ENCODE measurements at regions not wholly inside any gene's neighbourhood (a gene's known extent, or its start where the extent isn't known, plus 50 kb on each side); places are given as distances from the start of the nearest gene placed in this dataset.
"Not testable (repeated sequence)": the region's sequence is repeated elsewhere in the genome, so short reads cannot be mapped to it uniquely, and the experiment has no call there.

DNA sequence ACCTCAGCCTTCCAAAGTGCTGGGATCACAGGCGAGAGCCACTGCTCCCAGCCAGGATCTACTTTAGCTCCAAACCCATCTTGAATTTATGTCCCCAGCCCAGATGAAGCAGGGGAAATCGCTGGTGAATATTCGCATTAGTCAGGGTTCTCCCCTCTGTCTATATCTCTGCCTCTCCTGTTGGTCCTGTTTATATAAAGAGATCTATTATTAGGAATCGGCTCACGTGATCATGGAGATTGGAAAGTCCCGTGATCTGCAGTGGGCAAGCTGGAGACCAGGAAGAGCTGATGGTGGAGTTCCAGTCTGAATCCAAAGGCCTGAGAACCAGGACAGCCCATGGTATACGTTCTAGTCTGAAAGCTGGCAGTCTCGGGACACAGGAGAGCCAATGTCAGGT, 382.8 kb downstream of the SEC14L1 start:
- no peak for DNase-seq (ENCODE audit: low read depth in 2 of 2)

DNA sequence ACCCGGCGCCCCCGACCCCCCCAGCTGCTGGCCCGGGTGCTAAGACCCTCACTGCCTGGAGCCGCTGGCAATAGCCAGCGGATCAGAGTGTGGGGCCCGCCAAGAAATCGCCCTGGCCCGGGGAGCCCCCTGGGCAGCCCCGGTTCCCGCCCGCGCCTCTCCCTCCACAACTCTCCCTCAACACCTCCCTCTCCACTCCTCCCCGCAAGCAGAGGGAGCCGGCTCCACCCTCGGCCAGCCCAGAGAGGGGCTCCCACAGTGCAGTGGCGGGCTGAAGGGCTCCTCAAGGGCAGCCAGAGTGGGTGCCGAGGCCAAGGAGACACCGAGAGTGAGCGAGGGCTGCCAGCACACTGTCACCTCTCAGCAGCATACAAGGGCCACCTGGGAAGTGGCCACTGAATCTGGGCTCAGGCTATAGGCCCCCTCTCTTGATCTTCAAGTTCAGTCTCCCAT, 385.5 kb downstream of the SEC14L1 start:
- DNase-seq (ENCODE audit: low read depth in 2 of 2): no peak

DNA sequence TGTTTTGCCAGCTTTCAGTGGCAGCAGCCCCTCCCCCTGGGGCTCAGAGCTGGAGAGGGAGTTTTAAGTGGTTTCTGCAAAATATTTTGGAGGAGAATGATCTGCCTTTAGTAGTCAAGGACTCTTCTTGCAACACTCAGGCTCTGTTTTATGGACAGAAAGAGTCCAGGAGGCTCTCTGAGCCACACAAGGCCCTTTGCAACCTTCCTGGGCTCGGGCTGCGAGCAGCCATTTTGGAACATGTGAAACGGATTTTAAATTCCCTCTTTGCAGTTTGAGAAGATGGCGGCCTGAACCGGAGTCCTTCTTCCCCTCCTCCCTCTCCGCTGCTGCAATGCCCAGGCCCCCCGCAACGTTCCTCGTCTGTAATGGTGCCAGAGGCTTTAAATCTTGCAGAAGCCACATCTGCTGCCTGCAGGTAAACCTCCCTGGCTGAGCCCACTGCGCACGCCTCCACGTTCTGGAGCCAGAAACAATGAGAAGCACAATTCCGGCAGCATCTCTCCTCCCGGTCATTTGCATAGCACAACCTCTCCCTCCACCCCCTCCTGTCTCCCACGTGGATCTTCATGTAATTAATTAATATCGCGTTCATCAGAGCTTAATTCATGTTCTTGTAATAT, 386.1 kb downstream of the SEC14L1 start:
- no peak for DNase-seq (ENCODE audit: low read depth in 2 of 2)

DNA sequence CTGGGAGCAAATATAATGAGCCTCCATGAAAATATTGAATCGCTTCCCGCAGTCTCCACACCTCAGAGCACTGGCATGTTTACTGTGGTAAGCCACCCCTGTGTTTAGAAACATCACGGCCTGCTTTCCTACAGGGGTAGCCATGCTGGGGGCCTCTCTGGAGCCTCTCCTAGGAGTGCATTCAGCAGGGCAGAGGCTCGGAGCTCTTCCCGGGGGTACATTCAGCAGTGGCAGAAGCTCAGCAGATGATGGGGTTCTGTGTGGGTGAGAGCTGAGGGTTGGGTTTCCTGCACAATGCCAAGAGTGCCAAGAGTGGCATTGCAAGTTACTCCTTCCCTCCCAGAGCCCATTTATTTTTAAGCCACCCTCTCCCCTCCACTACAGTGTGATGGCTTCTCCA, 386.6 kb downstream of the SEC14L1 start:
- DNase-seq (ENCODE audit: low read depth in 2 of 2): no peak

DNA sequence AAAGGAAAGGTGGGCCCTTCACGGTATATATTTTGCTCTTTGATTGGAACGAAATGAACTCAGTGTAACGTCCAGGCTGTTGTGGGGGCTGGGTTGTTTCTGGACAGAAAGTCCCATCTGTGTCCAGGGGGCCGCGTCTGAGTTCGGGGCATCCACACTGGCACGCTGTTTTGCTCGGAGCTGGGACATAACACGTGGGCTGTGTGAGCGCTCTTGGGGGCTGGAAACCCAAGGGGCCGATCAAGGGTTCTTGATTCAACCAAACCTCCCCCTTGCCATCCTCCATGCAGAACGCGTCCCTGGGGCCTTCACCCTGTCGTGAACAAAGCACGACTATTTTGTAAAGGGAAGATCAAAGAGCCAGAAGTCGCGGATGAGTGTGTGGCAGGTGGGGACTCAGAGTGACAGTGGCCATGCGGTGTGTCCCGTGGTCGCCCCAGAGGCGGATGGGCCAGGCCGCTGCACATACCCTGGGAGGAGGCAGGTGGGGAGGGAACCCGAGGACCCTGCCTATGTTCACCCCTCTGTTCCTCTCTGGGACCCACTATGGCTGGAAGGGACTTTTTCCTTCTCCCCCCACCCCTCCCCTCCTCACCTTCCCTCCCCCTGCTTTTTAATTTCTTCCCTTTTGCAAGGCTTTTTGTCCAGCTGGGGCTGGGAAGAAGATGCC, 387.2 kb downstream of the SEC14L1 start:
- no peak for DNase-seq (ENCODE audit: low read depth in 2 of 2)

DNA sequence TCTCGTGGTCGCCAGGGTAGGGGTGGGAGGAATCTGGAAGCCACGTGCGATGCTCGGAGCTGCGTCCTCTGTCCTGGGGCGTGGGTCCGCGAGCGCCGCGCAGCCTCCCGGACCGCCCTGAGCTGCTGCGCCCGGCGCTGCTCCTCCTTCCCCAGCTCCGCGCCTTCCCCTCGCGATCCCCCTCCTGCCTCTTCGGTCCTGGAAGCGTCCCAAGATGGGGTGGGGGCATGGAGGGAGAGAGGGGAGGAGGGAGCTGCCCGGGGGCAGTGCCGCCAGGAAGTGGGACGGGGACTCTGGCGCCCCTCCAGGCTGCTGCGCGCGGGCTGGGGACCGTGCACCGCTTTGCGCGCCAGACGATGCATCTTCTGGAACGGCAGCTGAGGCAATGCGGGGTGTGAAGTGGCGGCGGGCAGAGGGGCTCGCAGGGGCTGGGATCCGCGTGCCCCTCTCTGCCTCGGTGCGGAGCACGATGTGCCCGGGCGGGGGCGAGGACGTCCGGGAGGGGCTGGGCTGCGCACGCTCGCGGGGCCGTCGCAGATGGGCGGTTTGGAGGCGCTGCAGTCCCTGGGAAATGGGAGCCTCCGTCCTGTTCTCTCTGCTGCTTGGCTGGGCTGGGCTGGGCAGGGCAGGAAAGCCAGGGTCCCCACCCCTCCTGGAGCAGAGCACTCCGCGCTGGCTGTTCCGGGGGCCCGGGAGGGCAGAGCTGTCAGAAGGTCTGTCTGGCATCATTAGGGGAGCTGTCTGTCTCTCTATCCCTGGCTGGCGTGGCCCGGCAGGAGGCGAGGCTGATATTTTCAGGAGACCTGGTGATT, 388.0 kb downstream of the SEC14L1 start:
- no peak for DNase-seq (ENCODE audit: low read depth in 2 of 2)

DNA sequence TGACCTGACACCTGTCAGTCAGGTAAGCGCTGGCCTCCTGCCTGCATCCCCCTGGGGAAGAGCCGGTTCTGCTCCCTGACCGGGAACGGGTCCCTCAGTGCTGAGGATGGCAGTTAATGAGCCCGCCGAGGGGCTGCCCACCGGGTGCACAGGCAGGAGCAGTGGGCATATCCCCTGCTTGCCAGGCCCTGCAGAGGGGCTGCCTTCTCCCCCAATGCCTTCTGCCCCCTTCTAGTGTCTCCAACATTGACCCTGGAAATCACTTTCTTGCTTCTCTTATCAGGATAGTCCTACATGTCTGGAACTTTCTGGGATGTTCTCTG, 388.5 kb downstream of the SEC14L1 start:
- no peak for DNase-seq (ENCODE audit: low read depth in 2 of 2)

DNA sequence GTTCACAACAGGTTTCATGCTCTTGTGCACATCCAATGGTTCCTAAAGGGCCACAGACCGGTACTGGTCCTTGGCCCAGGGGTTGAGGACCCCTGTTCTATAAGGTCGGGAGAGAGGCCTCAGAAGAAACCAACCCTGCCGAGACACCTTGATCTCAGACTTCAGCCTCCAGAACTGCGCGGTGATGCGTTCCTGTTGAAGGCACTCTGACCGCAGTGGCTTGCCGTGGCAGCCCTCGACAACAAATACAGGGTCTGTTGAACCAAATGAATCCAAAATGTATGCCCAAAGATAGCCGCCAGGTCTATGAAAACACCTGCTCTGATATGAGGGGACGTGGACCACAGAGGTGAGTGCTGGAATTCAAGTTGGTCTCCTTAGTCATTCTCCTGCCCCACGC, 389.8 kb downstream of the SEC14L1 start:
- no peak for DNase-seq (ENCODE audit: low read depth in 2 of 2)

DNA sequence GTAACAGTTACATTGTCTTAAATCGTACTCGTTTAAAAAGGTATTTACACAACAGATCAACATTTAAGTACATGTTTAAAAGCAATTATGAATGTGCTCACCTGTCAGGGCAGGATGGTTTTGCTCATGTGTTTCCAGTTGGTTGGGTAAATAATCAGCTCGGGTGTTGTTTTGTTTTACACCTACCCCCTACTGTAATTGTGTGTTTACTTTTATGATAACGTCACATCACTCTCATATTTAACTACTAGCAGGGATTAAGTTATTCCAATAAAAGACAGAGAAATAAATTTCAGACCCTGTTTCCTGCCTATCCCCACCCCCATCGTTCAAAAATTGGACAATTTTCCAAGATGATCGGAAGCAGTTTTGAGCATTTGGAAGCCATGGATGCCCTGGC, 390.2 kb downstream of the SEC14L1 start:
- DNase-seq (ENCODE audit: low read depth in 2 of 2): no peak

DNA sequence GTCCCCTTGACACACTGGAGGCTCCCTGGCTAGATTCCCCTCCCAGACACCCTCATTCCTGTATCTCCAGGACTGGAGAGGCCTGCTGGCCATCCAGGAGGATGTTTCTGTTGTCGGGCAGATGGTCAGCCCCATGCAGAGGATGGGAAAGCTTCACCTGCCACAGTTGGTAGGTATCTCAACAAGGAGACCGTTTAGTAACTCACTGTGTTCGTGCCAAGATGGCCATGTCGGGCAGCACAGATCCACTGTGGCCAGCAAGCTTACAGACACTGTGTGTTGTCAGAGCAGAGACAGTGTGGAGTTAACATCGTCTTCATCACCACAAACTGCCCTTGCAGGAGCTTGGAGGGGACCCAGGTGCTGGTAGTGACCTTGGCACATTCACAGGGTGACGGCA, 390.9 kb downstream of the SEC14L1 start:
- no peak for DNase-seq (ENCODE audit: low read depth in 2 of 2)

DNA sequence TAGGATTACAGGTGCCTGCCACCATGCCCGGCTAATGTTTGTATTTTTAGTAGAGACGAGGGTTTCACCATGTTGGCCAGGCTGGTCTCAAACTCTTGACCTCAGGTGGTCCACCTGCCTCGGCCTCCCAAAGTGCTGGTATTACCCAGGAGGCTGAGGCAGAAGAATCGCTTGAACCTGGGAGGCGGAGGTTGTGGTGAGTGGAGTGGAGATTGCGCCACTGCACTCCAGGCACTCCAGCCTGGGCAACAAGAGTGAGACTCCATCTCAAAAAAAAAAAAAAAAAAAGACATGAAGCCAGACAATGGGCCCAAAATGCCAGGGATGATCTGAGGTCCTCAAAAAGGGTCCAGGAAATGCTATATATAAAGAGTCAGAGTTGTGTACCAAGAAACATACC, 392.9 kb downstream of the SEC14L1 start:
- not testable (repeated sequence) for DNase-seq (ENCODE audit: low read depth in 2 of 2)

DNA sequence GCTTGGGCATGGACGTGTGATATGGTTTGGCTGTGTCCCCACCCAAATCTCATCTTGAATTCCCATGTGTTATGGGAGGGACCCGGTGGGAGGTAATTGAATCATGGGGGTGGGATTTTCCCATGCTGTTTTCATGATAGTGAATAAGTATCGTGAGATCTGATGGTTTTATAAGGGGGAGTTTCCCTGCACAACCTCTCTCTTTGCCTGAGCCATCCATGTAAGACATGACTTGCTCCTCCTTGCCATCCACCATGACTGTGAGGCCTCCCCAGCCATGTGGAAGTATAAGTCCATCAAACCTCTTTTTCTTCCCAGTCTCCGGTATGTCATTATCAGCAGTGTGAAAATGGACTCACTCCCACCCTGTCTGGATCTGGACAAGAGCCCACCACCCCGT, 393.4 kb downstream of the SEC14L1 start:
- no peak for DNase-seq (ENCODE audit: low read depth in 2 of 2)

DNA sequence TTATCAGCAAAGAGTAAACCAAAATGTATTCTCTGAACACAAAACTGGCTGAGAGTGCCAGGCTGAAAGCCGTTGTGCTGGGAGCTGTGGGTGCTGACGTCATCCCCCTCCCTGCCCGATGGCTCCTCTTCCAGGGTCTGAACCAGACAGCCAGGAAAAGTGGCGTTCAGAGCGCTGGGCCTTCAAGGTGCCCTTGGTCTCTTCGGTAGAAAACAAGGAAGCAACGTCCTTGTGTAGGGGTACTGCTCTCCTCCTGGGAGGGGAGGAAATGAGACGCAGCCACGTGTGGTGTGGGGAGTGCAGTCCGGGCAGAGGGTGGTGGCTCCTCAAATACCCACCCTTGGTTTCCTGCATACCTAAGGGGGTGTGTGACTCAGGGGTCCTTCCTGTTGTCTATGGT, 394.7 kb downstream of the SEC14L1 start:
- DNase-seq (ENCODE audit: low read depth in 2 of 2): no peak

DNA sequence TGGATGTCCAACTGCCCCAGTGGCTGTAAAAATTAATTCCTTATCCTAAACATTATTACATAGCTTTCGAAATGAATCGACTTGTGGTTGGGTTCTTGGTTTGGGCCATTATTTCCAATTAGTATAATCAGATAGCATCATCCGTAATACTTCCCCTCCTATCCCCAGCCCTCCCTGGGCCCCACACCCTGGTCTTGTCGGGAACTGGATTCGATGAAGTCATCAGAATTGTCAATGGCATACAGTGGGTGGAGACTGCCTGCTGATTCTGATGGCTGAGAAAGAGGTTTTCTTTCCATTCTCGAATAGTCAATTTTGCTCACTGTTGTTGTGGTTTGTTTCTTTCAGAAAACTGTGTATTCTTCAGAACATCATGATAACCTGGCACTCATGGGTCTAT, 395.1 kb downstream of the SEC14L1 start:
- no peak for DNase-seq (ENCODE audit: low read depth in 2 of 2)

DNA sequence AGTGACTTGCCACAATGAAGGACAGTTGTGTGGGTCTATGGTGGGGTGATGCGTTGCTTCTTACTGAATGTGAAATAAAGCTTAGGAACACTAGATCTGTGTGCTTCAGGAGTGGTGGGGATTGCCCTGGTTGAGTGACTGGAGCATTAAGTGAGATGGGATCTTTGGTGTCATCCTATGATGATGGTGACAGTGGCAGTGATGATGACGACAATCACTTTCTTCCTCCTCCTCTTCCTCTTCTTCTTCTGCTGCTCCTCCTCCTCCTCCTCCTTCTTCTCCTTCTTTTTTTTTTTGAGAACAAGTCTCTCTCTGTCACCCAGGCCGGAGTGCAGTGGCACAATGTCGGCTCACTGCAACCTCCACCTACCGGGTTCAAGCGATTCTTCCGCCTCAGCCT, 396.8 kb downstream of the SEC14L1 start:
- no peak for DNase-seq (ENCODE audit: low read depth in 2 of 2)

DNA sequence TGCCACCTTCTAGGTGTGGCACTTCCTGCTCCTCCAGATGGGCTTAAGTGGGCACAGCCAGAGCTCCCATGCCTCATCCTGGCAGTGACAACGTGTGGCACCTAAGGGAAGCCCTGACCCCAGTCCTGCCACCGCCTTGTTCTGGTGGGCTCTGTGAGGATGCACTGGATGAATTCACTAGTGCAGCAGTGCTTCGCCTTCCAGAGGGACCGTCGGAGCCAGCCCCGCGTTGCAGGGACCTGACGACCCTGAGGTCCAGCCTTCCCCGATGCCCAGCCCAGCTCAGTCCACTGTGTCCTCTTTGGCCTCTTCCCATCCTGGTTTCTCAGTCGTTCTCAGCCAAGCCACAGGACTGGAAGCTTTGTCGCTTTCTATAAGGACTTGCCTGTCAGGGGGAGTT, 399.8 kb downstream of the SEC14L1 start:
- DNase-seq (ENCODE audit: low read depth in 2 of 2): no peak

DNA sequence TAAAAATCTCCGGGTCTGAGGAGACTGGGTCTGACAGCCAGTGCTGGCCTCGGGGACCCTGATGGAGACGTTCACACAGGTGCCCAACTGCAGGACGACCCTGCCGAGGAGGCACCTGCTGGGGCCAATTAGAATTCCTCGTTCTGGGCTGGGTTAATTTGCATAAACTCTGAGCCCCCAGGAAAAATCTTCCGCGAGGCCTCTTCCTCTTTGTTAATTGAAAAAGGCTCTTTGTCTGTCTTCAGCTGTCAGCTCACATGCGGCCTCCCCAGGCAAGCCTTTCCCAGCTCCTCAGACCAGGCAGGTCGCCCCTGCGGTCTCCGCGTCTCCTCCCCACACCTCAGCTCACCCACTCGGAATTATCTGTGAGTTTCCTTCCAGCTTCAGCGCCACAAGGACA, 400.2 kb downstream of the SEC14L1 start:
- DNase-seq (ENCODE audit: low read depth in 2 of 2): no peak

DNA sequence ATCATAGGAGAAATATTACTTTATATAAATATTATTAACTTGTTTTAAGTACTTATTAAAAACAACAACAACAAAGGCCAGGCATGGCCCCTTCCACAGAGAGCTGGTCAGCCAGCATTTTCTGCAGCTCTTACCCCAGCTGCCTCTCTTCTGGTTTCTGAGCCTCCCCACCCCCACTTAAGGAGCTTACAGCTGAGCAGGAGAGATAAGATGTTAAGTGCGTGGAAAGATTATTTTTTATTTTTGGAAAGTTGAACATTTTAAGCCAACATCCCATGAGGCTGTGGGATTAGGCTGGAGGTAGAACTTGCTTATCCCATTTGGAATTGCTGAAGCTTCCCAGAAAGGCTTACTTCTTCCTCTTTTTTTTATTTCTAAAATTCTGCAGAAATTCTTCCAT, 401.2 kb downstream of the SEC14L1 start:
- DNase-seq (ENCODE audit: low read depth in 2 of 2): no peak

DNA sequence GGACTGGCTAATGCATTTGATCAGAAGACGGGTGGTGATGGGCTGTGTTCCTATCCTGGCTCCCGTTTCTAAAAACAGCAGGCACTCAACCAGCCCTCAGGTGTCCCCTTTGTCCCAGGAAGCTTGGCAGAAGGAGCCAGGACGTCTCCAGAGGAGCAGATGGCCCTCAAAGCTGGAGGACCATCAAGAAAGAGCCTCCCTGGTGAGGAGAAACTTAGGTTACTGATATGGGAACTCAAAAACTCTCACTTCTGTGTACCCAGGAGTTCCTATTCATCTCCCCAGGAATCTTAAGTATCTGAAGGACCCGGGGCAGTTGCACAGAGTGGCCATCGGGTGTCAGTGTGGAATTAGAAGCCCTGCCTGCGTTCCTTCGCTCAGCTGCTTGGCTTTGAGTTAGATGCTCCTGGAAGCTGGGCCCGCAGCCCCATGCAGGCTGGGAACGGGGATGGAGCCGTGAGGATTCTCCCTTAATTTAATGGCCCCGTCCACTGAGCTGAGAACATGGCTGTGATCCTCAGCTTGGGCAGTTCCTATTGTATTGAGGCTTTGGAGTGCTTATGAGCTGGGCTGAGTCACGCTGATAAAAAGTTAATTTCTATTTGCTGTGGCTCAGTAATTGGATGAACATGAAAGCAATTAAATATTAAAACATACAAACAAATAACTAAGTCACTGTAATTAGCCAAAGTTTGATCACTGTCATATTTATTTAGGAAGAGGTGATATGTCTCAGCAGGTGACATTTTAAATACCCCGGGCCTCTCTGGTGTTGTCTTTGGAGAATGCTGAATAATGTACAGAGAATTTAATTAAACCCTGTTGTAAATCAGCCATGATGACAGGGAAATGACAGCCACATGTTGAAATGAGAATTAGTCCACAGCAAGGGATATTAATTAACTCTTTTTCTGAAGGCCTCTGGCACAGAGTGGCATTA, 402.1 kb downstream of the SEC14L1 start:
- peak; percentile 12 to 13 for DNase-seq (ENCODE audit: low read depth in 2 of 2)

DNA sequence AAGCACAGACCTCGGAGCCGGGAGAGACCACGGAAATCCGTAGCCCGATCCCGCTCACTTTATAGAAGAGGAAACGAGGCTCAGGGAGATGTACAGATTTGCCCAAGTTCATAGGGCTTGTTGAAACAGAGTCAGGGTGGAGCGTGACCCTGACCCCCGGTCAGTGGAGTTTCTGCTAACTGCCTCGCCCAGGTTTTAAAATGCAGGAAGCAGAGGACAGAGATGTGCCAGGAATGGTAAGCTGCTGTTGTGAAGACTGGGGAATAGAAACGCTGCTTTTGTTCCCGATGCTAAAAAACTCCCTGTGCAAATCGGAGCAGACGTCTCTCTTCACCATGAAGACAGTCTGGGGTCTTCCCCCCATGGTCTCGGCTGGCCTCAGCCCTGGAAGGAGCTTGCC, 403.0 kb downstream of the SEC14L1 start:
- DNase-seq (ENCODE audit: low read depth in 2 of 2): no peak

DNA sequence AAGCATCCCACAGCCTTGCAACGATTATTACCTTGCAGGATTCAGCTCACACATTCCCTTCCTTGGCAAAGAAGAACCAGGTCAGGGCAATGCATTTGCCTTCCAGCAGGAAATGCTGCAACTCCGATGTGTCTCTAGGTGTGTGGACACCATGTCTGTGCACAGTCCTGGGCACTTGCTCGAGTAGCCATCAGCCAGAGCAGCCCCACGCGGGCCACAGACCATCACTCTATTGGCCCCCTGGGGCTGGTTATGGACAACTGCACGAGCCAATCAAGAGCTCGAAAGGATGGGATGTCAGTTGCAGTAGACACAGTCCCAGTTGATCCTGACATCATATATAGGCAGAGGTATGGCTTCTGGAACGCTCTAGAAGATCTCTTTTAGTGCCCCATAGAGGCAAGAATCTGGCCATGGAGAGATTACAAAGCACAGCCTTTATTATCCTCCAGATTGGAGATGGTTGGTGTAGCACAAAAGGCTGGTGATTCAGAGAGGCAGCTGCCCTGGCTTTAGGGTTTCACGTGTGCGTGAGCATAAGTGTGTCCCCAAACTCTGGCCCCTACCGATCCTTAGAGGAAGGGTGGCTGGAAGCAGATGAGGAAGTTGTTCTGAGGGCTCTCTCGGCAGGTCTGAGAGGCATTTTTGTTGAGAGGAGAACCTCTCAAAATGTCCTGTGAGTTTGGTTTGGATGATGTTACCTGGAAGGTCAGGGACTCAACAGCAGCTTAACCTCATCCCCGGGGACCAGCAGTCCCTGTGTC, 403.8 kb downstream of the SEC14L1 start:
- no peak for DNase-seq (ENCODE audit: low read depth in 2 of 2)

All from stimulated activated CD8-positive, alpha-beta memory T cell treated with anti-CD3 and anti-CD28 coated beads, Interleukin-15, amount 100 ng/mL, for 4 hours (primary cell).